CD8-positive, alpha-beta memory T cell (primary cell): ENCODE measurements at regions not wholly inside any gene's neighbourhood (a gene's known extent, or its start where the extent isn't known, plus 50 kb on each side); places are given as distances from the start of the nearest gene placed in this dataset.
"Not testable (repeated sequence)": the region's sequence is repeated elsewhere in the genome, so short reads cannot be mapped to it uniquely, and the experiment has no call there.

ENCODE experiments used
- CTCF ChIA-PET: fragments of 350-600 bp; sonication (Branson Sonifier 250); formaldehyde crosslinking; loops from one replicate; lab custom pipeline; 2021; ENCODE audit warnings: antibody characterized with exemption; lab: Charles Lee
- POLR2A ChIA-PET: fragments of 350-600 bp; sonication (Branson Sonifier 250); formaldehyde crosslinking; loops from one replicate; lab custom pipeline; 2021; ENCODE audit warnings: antibody characterized with exemption; lab: Charles Lee
- DNase-seq, 5 donors: peaks; one replicate each; pipeline versions ENCODE4 v3.0.0 to v3.0.0-alpha.2; 2020 to 2022; ENCODE audit warnings: mixed read lengths in 1 of 5
- H3K27ac ChIP-seq: one replicate; pipeline ENCODE4 v1.7.0; 2013; ENCODE audit warnings: low read depth, mild to moderate bottlenecking, low read length, moderate library complexity
- H3K27me3 ChIP-seq: 2 replicates; pipeline ENCODE4 v1.7.0; 2013; ENCODE audit warnings: low read length, mild to moderate bottlenecking; ENCODE audit not compliant: insufficient read depth, poor library complexity, severe bottlenecking
- H3K36me3 ChIP-seq: 2 replicates; pipeline ENCODE4 v1.7.0; 2013; ENCODE audit warnings: mild to moderate bottlenecking, low read length, moderate library complexity; ENCODE audit not compliant: insufficient read depth
- H3K4me1 ChIP-seq: 2 replicates; pipeline ENCODE4 v1.7.0; 2013; ENCODE audit warnings: mild to moderate bottlenecking, low read length, moderate library complexity; ENCODE audit not compliant: insufficient read depth
- H3K4me3 ChIP-seq: 2 replicates; pipeline ENCODE4 v1.7.0; 2013; ENCODE audit warnings: mild to moderate bottlenecking, low read length
- H3K9me3 ChIP-seq: 2 replicates; pipeline ENCODE4 v1.7.0; 2013; ENCODE audit warnings: mild to moderate bottlenecking, low read length
- H3K27ac Mint-ChIP-seq, 8 donors: one replicate each; pipeline ENCODE4 v1.8.0; 2020 to 2021; ENCODE audit warnings: mixed read lengths in 8 of 8, mild to moderate bottlenecking in 6 of 8, inconsistent platforms in 3 of 8, moderate library complexity in 3 of 8
- H3K27me3 Mint-ChIP-seq, 2 donors: one replicate each; pipeline ENCODE4 v1.8.0; 2020 to 2021; ENCODE audit warnings: mixed read lengths in 2 of 2, mild to moderate bottlenecking in 1 of 2, moderate library complexity in 1 of 2
- H3K36me3 Mint-ChIP-seq, 3 donors: one replicate each; pipeline ENCODE4 v1.8.0; 2020 to 2021; ENCODE audit warnings: mixed read lengths in 3 of 3, inconsistent platforms in 1 of 3, mild to moderate bottlenecking in 1 of 3
- H3K4me1 Mint-ChIP-seq, 3 donors: one replicate each; pipeline ENCODE4 v1.8.0; 2020 to 2021; ENCODE audit warnings: mixed read lengths in 3 of 3, inconsistent platforms in 1 of 3, mild to moderate bottlenecking in 1 of 3
- H3K4me3 Mint-ChIP-seq, 7 donors: one replicate each; pipeline ENCODE4 v1.8.0; 2020 to 2021; ENCODE audit warnings: mixed read lengths in 7 of 7, mild to moderate bottlenecking in 6 of 7, moderate library complexity in 4 of 7, inconsistent platforms in 2 of 7
- H3K9me3 Mint-ChIP-seq, 5 donors: one replicate each; pipeline ENCODE4 v1.8.0; 2020 to 2022; ENCODE audit warnings: mixed read lengths in 5 of 5, mild to moderate bottlenecking in 3 of 5, moderate library complexity in 2 of 5, inconsistent platforms in 1 of 5

- H3K27me3 Mint-ChIP-seq, H3K4me1 Mint-ChIP-seq, H3K27me3 ChIP-seq, H3K4me3 ChIP-seq, H3K4me3 Mint-ChIP-seq, H3K27ac Mint-ChIP-seq, CTCF ChIA-PET, H3K36me3 Mint-ChIP-seq, DNase-seq, POLR2A ChIA-PET, H3K36me3 ChIP-seq, H3K27ac ChIP-seq, H3K4me1 ChIP-seq, H3K9me3 ChIP-seq: not testable (repeated sequence)
- peaks cover 0 to 15% (median 4%) of the 10 kb centered on the region in 5 donors for H3K9me3 Mint-ChIP-seq
Measured at GRCh38 chr3:161707253-161707652, 210.6 kb downstream of the OTOL1 start.

DNA sequence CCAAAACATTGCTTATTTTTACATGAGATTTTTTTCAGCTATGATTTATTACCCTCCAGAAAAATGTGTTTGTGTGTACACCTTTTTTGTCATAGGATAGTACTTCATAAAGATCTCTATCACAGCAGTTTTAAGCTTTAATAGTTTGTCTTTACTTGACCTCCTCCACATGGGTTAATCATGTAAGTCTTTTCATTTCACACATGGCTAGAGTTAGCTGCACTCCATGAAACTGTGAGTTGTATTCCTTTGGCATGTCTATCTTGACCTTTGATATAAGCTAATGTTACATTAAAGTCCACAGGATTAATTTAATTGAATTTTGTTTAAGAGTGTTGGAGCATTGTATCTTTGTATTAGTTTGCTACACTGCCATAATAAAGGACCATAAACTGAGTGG, 217.1 kb downstream of the OTOL1 start:
- no peak for DNase-seq
- H3K27me3 Mint-ChIP-seq, result no peaks in the 10 kb centered on the region
- H3K9me3 ChIP-seq, result no peaks in the 10 kb centered on the region
- CTCF ChIA-PET, result no interaction called here
- no peaks in the 10 kb centered on the region for H3K27me3 ChIP-seq
- H3K9me3 Mint-ChIP-seq, result peaks cover 2 to 11% (median 3%) of the 10 kb centered on the region in 5 donors
- no peak overlapping the region for H3K4me3 ChIP-seq
- no peaks in the 10 kb centered on the region for H3K36me3 Mint-ChIP-seq
- no peak overlapping the region for H3K4me3 Mint-ChIP-seq
- POLR2A ChIA-PET, result no interaction called here
- no peak overlapping the region for H3K27ac Mint-ChIP-seq
- H3K27ac ChIP-seq, result no peak overlapping the region
- no peaks in the 10 kb centered on the region for H3K4me1 ChIP-seq
- H3K4me1 Mint-ChIP-seq, result no peaks in the 10 kb centered on the region
- no peaks in the 10 kb centered on the region for H3K36me3 ChIP-seq

DNA sequence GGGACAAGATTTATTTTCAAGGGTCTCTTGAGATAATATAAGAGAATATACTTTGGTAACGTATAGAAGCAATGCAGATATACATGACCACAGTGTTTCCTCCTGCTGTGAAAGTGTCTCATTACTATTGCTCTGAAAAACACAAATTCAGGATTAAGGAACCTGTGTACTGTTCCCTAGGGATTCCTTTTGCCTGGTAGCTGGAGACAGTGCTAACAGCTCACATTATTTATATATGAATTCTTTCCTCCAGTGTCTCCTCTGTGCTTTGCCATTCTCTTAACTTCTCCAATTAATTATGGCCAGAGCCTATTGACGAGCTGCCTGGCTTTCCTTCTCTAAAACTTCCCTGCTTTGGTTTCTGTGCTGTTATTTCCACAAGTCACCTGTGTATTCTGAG, 235.4 kb downstream of the OTOL1 start:
- ChIA-PET CTCF (no interaction called here), POLR2A (no interaction called here)
- H3K4me1 Mint-ChIP-seq, result no peaks in the 10 kb centered on the region
- H3K27me3 ChIP-seq, result no peaks in the 10 kb centered on the region
- H3K27ac ChIP-seq, result no peak overlapping the region
- peaks cover 0 to 4% (median 0%) of the 10 kb centered on the region in 5 donors for H3K9me3 Mint-ChIP-seq
- H3K9me3 ChIP-seq, result no peaks in the 10 kb centered on the region
- H3K4me1 ChIP-seq, result no peaks in the 10 kb centered on the region
- no peaks in the 10 kb centered on the region for H3K36me3 Mint-ChIP-seq
- H3K4me3 ChIP-seq, result no peak overlapping the region
- H3K36me3 ChIP-seq, result no peaks in the 10 kb centered on the region
- H3K27ac Mint-ChIP-seq, result no peak overlapping the region
- peaks cover 0 to 5% of the 10 kb centered on the region in 2 donors for H3K27me3 Mint-ChIP-seq
- H3K4me3 Mint-ChIP-seq, result no peak overlapping the region
- DNase-seq, result no peak

GRCh38 chr3:161737171-161737570, 240.6 kb downstream of the OTOL1 start:
- peaks cover 0 to 5% (median 2%) of the 10 kb centered on the region in 5 donors for H3K9me3 Mint-ChIP-seq
- no peak overlapping the region for H3K27ac Mint-ChIP-seq
- Histone ChIP-seq H3K9me3 (no peaks in the 10 kb centered on the region), H3K27me3 (no peaks in the 10 kb centered on the region), H3K4me1 (no peaks in the 10 kb centered on the region), H3K4me3 (no peak overlapping the region), H3K36me3 (no peaks in the 10 kb centered on the region), H3K27ac (no peak overlapping the region)
- no peaks in the 10 kb centered on the region for H3K36me3 Mint-ChIP-seq
- H3K4me1 Mint-ChIP-seq, result no peaks in the 10 kb centered on the region
- CTCF ChIA-PET, result no interaction called here
- no peak for DNase-seq
- H3K27me3 Mint-ChIP-seq, result peaks cover 0 to 5% of the 10 kb centered on the region in 2 donors
- H3K4me3 Mint-ChIP-seq, result no peak overlapping the region
- POLR2A ChIA-PET, result no interaction called here

- H3K4me3 Mint-ChIP-seq, result no peak overlapping the region
- POLR2A ChIA-PET, result no interaction called here
Measured at GRCh38 chr3:161740421-161740820, 243.8 kb downstream of the OTOL1 start.

GRCh38 chr3:161744366-161744765, 247.8 kb downstream of the OTOL1 start:
- H3K36me3 ChIP-seq, result no peaks in the 10 kb centered on the region
- H3K4me1 Mint-ChIP-seq, result no peaks in the 10 kb centered on the region
- DNase-seq, result no peak
- no peaks in the 10 kb centered on the region for H3K27me3 ChIP-seq
- no peaks in the 10 kb centered on the region for H3K9me3 ChIP-seq
- H3K4me3 ChIP-seq, result no peak overlapping the region
- peaks cover 0 to 18% (median 5%) of the 10 kb centered on the region in 5 donors for H3K9me3 Mint-ChIP-seq
- no peak overlapping the region for H3K4me3 Mint-ChIP-seq
- ChIA-PET POLR2A (no interaction called here), CTCF (no interaction called here)
- no peaks in the 10 kb centered on the region for H3K27me3 Mint-ChIP-seq
- no peak overlapping the region for H3K27ac Mint-ChIP-seq
- H3K27ac ChIP-seq, result no peak overlapping the region
- no peaks in the 10 kb centered on the region for H3K4me1 ChIP-seq
- no peaks in the 10 kb centered on the region for H3K36me3 Mint-ChIP-seq

More at GRCh38 chr3:161740421-161740820, 243.8 kb downstream of the OTOL1 start:
- Histone ChIP-seq H3K27ac (no peak overlapping the region), H3K4me1 (no peaks in the 10 kb centered on the region), H3K9me3 (no peaks in the 10 kb centered on the region), H3K27me3 (no peaks in the 10 kb centered on the region), H3K4me3 (no peak overlapping the region), H3K36me3 (no peaks in the 10 kb centered on the region)
- peaks cover 0 to 10% (median 5%) of the 10 kb centered on the region in 5 donors for H3K9me3 Mint-ChIP-seq
- H3K27me3 Mint-ChIP-seq, result no peaks in the 10 kb centered on the region
- H3K4me1 Mint-ChIP-seq, result no peaks in the 10 kb centered on the region
- CTCF ChIA-PET, result no interaction called here
- no peak for DNase-seq
- no peak overlapping the region for H3K27ac Mint-ChIP-seq
- H3K36me3 Mint-ChIP-seq, result no peaks in the 10 kb centered on the region

DNA sequence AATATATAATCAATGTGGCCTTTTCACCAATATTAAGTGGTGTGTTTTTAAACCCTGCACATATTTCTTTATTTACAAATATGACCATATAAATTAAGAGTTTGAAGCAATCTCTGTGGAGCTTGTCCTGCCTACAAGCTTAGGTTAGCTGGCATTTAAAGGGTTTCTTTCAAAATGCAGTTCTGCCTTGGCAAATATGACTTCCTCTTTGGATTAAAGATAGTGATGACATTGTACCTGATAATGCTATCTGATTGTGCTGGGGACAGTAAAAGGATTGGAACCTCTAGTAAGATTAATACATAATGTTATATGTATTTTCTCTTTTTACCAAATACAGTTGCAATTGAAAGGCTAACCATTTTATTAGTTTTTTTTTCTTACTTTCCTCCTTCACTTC, 249.1 kb downstream of the OTOL1 start:
- CTCF ChIA-PET, result no interaction called here
- no peak overlapping the region for H3K27ac Mint-ChIP-seq
- no peak overlapping the region for H3K4me3 Mint-ChIP-seq
- no peaks in the 10 kb centered on the region for H3K4me1 Mint-ChIP-seq
- H3K36me3 Mint-ChIP-seq, result no peaks in the 10 kb centered on the region
- Histone ChIP-seq H3K27ac (no peak overlapping the region), H3K4me3 (no peak overlapping the region), H3K36me3 (no peaks in the 10 kb centered on the region), H3K9me3 (no peaks in the 10 kb centered on the region), H3K4me1 (no peaks in the 10 kb centered on the region), H3K27me3 (no peaks in the 10 kb centered on the region)
- POLR2A ChIA-PET, result no interaction called here
- no peak for DNase-seq
- H3K27me3 Mint-ChIP-seq, result no peaks in the 10 kb centered on the region
- H3K9me3 Mint-ChIP-seq, result peaks cover 0 to 18% (median 5%) of the 10 kb centered on the region in 5 donors

DNA sequence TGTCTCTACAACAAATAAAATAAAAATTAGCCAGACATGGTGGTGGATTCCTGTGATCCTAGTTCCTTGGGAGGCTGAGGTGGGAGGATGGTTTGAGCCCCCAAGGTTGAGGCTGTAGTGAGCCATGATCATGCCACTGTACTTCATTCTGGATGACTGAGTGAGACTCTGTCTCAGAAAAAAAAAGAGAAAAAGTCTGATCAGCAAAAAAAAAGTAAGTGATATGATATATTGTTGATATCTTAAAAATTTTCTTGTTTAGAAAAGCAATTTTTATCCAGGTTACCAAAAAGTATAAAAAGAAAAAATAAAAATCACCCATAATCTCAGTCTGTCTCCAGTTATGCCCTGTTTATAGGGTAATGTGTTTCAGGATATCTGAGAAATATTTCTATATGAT, 251.4 kb downstream of the OTOL1 start:
- Histone ChIP-seq H3K27me3 (no peaks in the 10 kb centered on the region), H3K4me1 (no peaks in the 10 kb centered on the region), H3K27ac (no peak overlapping the region), H3K4me3 (no peak overlapping the region), H3K36me3 (no peaks in the 10 kb centered on the region), H3K9me3 (no peaks in the 10 kb centered on the region)
- H3K27ac Mint-ChIP-seq, result no peak overlapping the region
- no peaks in the 10 kb centered on the region for H3K36me3 Mint-ChIP-seq
- ChIA-PET POLR2A (no interaction called here), CTCF (no interaction called here)
- peaks cover 0 to 15% (median 2%) of the 10 kb centered on the region in 5 donors for H3K9me3 Mint-ChIP-seq
- no peak overlapping the region for H3K4me3 Mint-ChIP-seq
- no peaks in the 10 kb centered on the region for H3K27me3 Mint-ChIP-seq
- H3K4me1 Mint-ChIP-seq, result no peaks in the 10 kb centered on the region
- no peak for DNase-seq
